Astrocyte (in vitro differentiated cells and primary cell): ENCODE measurements at regions not wholly inside any gene's neighbourhood (a gene's known extent, or its start where the extent isn't known, plus 50 kb on each side); places are given as distances from the start of the nearest gene placed in this dataset.

Experiments
- EZH2 ChIP-seq: IDR thresholded peaks from 2 replicates; pipeline ENCODE4 v1.6.1; 2012; ENCODE audit warnings: mild to moderate bottlenecking, low read length, inconsistent platforms; ENCODE audit not compliant: insufficient read depth
- TF ChIP-seq, protein P1 (sequence below): IDR thresholded peaks from 2 replicates; pipeline ENCODE4 v1.5.1; 2011; ENCODE audit warnings: low read depth, mild to moderate bottlenecking, inconsistent platforms, low read length, moderate library complexity; ENCODE audit not compliant: insufficient read depth

GRCh38 chr2:239509373-239510143, 108.7 kb upstream of the HDAC4 start:
- TF ChIP-seq, protein P1, sequence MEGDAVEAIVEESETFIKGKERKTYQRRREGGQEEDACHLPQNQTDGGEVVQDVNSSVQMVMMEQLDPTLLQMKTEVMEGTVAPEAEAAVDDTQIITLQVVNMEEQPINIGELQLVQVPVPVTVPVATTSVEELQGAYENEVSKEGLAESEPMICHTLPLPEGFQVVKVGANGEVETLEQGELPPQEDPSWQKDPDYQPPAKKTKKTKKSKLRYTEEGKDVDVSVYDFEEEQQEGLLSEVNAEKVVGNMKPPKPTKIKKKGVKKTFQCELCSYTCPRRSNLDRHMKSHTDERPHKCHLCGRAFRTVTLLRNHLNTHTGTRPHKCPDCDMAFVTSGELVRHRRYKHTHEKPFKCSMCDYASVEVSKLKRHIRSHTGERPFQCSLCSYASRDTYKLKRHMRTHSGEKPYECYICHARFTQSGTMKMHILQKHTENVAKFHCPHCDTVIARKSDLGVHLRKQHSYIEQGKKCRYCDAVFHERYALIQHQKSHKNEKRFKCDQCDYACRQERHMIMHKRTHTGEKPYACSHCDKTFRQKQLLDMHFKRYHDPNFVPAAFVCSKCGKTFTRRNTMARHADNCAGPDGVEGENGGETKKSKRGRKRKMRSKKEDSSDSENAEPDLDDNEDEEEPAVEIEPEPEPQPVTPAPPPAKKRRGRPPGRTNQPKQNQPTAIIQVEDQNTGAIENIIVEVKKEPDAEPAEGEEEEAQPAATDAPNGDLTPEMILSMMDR, result no peak
- TF ChIP-seq EZH2, result no peak
